Right atrium auricular region (tissue), 2 donors: ENCODE measurements at regions not wholly inside any gene's neighbourhood (a gene's known extent, or its start where the extent isn't known, plus 50 kb on each side); places are given as distances from the start of the nearest gene placed in this dataset.

ENCODE experiments used
- DNase-seq: peaks from one replicate; pipeline ENCODE4 v3.0.0-alpha.2; 2019; ENCODE audit warnings: low spot score
- H3K27ac ChIP-seq, 2 donors: fragments of 200-600 bp; sonication (generic); 1 replicate in 1 of 2; 2 replicates in 1 of 2; pipeline ENCODE4 v1.5.1; 2016 to 2019
- H3K27me3 ChIP-seq, 2 donors: fragments of 200-600 bp; sonication (generic); one replicate each; pipeline versions ENCODE4 v1.5.1 to v1.6.0; 2017 to 2019
- H3K36me3 ChIP-seq: fragments of 200-600 bp; sonication (generic); one replicate; pipeline ENCODE4 v1.5.1; 2016
- H3K4me1 ChIP-seq, 2 donors: fragments of 200-600 bp; sonication (generic); one replicate each; pipeline versions ENCODE4 v1.5.1 to v1.6.0; 2017 to 2019
- H3K4me3 ChIP-seq, 2 donors: fragments of 200-600 bp; sonication (generic); 1 replicate in 1 of 2; 2 replicates in 1 of 2; pipeline ENCODE4 v1.5.1; 2017 to 2019; ENCODE audit warnings: mild to moderate bottlenecking in 1 of 2, moderate library complexity in 1 of 2
- H3K9me3 ChIP-seq, 2 donors: fragments of 200-600 bp; sonication (generic); one replicate each; pipeline ENCODE4 v1.5.1; 2019
- TF ChIP-seq, protein P1 (sequence below), 2 donors: fragments of 200-600 bp; sonication (generic); IDR thresholded peaks; one replicate each; pipeline ENCODE4 v1.5.1; 2019; ENCODE audit warnings: antibody characterized with exemption in 2 of 2

DNA sequence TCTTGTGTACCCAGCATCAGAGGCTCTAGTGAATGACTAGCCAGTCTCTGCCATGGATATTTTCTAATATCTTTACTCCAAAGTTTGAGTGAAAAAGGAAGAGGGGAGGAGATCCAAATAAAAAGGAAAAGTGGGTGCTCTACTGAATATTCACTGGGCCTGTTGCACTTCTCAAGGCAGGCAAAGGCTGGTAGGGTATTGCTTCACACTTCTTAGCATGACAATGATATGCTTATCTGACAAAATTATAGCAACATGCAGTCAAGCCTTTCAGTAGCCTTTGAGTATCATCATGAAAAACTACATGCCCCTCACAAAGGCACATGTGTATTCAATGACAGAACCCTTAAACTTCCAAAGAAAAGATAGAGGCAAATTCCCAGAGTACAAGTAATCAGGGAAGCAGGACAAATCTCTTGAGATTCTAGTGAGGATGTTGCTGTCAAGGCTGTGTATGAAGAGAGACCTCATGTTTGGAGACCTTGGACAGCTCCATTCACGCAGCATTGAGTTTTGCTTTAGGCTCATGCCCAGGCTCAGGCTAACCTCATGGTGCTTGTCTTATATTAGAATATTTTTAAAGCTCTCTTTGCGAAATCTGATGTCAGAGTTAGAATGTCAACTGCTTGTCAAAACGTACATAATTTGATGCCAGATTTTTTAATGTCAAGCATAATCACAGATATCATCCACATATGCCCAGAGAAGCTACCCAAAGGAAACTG, 506.9 kb downstream of the OCA2 start:
- Histone ChIP-seq H3K9me3 (no peaks in the 10 kb centered on the region), H3K4me1 (no peaks in the 10 kb centered on the region), H3K36me3 (no peaks in the 10 kb centered on the region), H3K27me3 (no peaks in the 10 kb centered on the region), H3K4me3 (no peak overlapping the region), H3K27ac (no peak overlapping the region)
- TF ChIP-seq, protein P1, sequence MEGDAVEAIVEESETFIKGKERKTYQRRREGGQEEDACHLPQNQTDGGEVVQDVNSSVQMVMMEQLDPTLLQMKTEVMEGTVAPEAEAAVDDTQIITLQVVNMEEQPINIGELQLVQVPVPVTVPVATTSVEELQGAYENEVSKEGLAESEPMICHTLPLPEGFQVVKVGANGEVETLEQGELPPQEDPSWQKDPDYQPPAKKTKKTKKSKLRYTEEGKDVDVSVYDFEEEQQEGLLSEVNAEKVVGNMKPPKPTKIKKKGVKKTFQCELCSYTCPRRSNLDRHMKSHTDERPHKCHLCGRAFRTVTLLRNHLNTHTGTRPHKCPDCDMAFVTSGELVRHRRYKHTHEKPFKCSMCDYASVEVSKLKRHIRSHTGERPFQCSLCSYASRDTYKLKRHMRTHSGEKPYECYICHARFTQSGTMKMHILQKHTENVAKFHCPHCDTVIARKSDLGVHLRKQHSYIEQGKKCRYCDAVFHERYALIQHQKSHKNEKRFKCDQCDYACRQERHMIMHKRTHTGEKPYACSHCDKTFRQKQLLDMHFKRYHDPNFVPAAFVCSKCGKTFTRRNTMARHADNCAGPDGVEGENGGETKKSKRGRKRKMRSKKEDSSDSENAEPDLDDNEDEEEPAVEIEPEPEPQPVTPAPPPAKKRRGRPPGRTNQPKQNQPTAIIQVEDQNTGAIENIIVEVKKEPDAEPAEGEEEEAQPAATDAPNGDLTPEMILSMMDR (IDR thresholded peaks at IDR 0.05), result no peak
- no peak for DNase-seq
